PC-3 (cell line): ENCODE measurements at regions not wholly inside any gene's neighbourhood (a gene's known extent, or its start where the extent isn't known, plus 50 kb on each side); places are given as distances from the start of the nearest gene placed in this dataset.

ENCODE experiments used
- ATAC-seq: fragments of 200-7000 bp; cut with Tn5 transposase; 2 replicates; pipeline ENCODE4 v1.9.1; 2020; ENCODE audit warnings: mild to moderate bottlenecking, moderate library complexity
- BruUV-seq: library from RNA; stranded (reverse); fragments of 400-500 nt; replicated peaks from 2 replicates; lab custom pipeline; 2021; lab: Mats Ljungman, UMichigan
- CTCF ChIA-PET: fragments of 300-600 bp; sonication (Branson Sonifier 250); formaldehyde crosslinking; loops from one replicate; lab custom pipeline; 2022; ENCODE audit warnings: antibody characterized with exemption; lab: Charles Lee
- POLR2A ChIA-PET: fragments of 300-600 bp; sonication (Branson Sonifier 250); formaldehyde crosslinking; loops from one replicate; lab custom pipeline; 2022; ENCODE audit warnings: antibody characterized with exemption; ENCODE audit not compliant: unreplicated experiment; lab: Charles Lee
- DNase-seq: peaks from one replicate; pipeline ENCODE4 v3.0.0-alpha.2; 2015
- H2AFZ ChIP-seq: fragments of 300-600 bp; sonication (generic); 2 replicates; pipeline ENCODE4 v1.6.0; 2016; ENCODE audit warnings: antibody characterized with exemption, low read length
- H3F3A ChIP-seq: fragments of 300-600 bp; sonication (generic); one replicate; pipeline ENCODE4 v1.6.0; 2017; ENCODE audit warnings: antibody characterized with exemption, low read length, control low read depth, mild to moderate bottlenecking; ENCODE audit not compliant: unreplicated experiment
- H3K27ac ChIP-seq: fragments of 300-600 bp; sonication (generic); 2 replicates; pipeline ENCODE4 v1.5.1; 2016; ENCODE audit warnings: mild to moderate bottlenecking, low read length
- H3K27me3 ChIP-seq: fragments of 300-600 bp; sonication (generic); 2 replicates; pipeline ENCODE4 v1.6.1; 2016; ENCODE audit warnings: low read length, mixed read lengths
- H3K36me3 ChIP-seq: fragments of 300-600 bp; sonication (generic); 2 replicates; pipeline ENCODE4 v1.6.1; 2016; ENCODE audit warnings: low read depth, mixed run types, low read length, mixed read lengths
- H3K4me1 ChIP-seq: fragments of 300-600 bp; sonication (generic); 2 replicates; pipeline ENCODE4 v1.5.1; 2016; ENCODE audit warnings: low read length; ENCODE audit not compliant: insufficient read depth
- H3K4me2 ChIP-seq: fragments of 300-600 bp; sonication (generic); 2 replicates; pipeline ENCODE4 v1.6.0; 2016; ENCODE audit warnings: low read length
- H3K4me3 ChIP-seq: fragments of 300-600 bp; sonication (generic); 2 replicates; pipeline ENCODE4 v1.5.1; 2016; ENCODE audit warnings: mild to moderate bottlenecking, low read length, mixed read lengths
- H3K79me2 ChIP-seq: fragments of 300-600 bp; sonication (generic); 2 replicates; pipeline ENCODE4 v1.6.1; 2017; ENCODE audit warnings: low read length, mixed read lengths
- H3K9ac ChIP-seq: fragments of 300-600 bp; sonication (generic); 2 replicates; pipeline ENCODE4 v1.6.0; 2016; ENCODE audit warnings: mild to moderate bottlenecking, low read length
- H3K9me2 ChIP-seq: fragments of 300-600 bp; sonication (generic); replicated peaks from 2 replicates; pipeline ENCODE4 v1.6.1; 2016; ENCODE audit warnings: mixed run types, low read length, mixed read lengths
- H3K9me3 ChIP-seq: fragments of 300-600 bp; sonication (generic); 2 replicates; pipeline ENCODE4 v1.6.1; 2016; ENCODE audit warnings: low read length, mixed read lengths
- H4K20me1 ChIP-seq: fragments of 300-600 bp; sonication (generic); 2 replicates; pipeline ENCODE4 v1.6.1; 2016; ENCODE audit warnings: low read length, mixed read lengths
- EZH2 ChIP-seq: fragments of 300-600 bp; sonication (generic); IDR thresholded peaks from one replicate; pipeline ENCODE4 v1.6.1; 2017; ENCODE audit warnings: antibody characterized with exemption, mild to moderate bottlenecking, low read length; ENCODE audit not compliant: unreplicated experiment
- EZH2phosphoT487 ChIP-seq: fragments of 300-600 bp; sonication (generic); IDR thresholded peaks from 2 replicates; pipeline ENCODE4 v1.6.1; 2018; ENCODE audit warnings: mild to moderate bottlenecking, antibody characterized with exemption, low read length, borderline replicate concordance
- intact Hi-C: fragments of 100-400 bp; cut with micrococcal nuclease; formaldehyde crosslinking; loops from 2 replicates; pipeline ENCODE4 v1.9.0; 2023
- TF ChIP-seq, protein P1 (sequence below): fragments of 300-600 bp; sonication (generic); conservative IDR thresholded peaks from 2 replicates; pipeline ENCODE4 v1.5.1; 2017; ENCODE audit warnings: antibody characterized with exemption, low read depth, mild to moderate bottlenecking, low read length

- Histone ChIP-seq H3F3A (no peaks in the 10 kb centered on the region), H3K9ac (no peak overlapping the region), H3K4me3 (no peak overlapping the region), H3K27me3 (0 out of 2 replicates have a peak, but pooled peaks cover 9% of the 10 kb centered on the region), H3K9me2 (no peaks in the 10 kb centered on the region), H3K79me2 (no peaks in the 10 kb centered on the region), H3K27ac (no peak overlapping the region), H3K9me3 (no peaks in the 10 kb centered on the region), H4K20me1 (no peaks in the 10 kb centered on the region), H2AFZ (no peak overlapping the region), H3K4me2 (no peak overlapping the region), H3K36me3 (no peaks in the 10 kb centered on the region), H3K4me1 (no peaks in the 10 kb centered on the region)
- CTCF ChIA-PET = no interaction called here
- POLR2A ChIA-PET = no interaction called here
- BruUV-seq = no TSS peak
- ATAC-seq (no peak), DNase-seq (no peak)
- intact Hi-C loops = no loop called here
- TF ChIP-seq EZH2phosphoT487 (no peak), EZH2 (no peak)
- TF ChIP-seq, protein P1, sequence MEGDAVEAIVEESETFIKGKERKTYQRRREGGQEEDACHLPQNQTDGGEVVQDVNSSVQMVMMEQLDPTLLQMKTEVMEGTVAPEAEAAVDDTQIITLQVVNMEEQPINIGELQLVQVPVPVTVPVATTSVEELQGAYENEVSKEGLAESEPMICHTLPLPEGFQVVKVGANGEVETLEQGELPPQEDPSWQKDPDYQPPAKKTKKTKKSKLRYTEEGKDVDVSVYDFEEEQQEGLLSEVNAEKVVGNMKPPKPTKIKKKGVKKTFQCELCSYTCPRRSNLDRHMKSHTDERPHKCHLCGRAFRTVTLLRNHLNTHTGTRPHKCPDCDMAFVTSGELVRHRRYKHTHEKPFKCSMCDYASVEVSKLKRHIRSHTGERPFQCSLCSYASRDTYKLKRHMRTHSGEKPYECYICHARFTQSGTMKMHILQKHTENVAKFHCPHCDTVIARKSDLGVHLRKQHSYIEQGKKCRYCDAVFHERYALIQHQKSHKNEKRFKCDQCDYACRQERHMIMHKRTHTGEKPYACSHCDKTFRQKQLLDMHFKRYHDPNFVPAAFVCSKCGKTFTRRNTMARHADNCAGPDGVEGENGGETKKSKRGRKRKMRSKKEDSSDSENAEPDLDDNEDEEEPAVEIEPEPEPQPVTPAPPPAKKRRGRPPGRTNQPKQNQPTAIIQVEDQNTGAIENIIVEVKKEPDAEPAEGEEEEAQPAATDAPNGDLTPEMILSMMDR = no peak
Observed at GRCh38 chr14:98966475-98967162, 305.4 kb downstream of the BCL11B start.

DNA sequence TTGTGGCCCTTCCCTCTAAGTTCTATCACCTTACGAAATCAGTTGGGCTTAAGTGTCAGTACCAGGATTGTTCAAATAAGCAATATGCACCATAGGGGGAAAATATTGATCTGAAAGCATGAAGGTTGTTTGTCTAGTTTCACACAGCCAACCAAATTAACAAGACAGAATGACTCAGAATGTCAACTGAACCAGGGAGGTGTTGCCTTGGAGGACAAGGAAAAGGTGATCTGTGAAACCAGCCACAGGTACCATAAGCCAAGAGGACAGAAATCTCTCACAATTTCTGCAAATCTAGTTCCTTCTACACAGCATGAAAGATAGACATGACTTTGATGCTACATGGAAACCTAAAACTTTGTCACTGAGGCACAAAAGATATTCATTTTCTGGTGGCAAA, 297.9 kb downstream of the BCL11B start:
- Histone ChIP-seq H3K4me3 (no peak overlapping the region), H2AFZ (no peak overlapping the region), H3K79me2 (no peaks in the 10 kb centered on the region), H3K9ac (no peak overlapping the region), H3F3A (no peaks in the 10 kb centered on the region), H4K20me1 (no peaks in the 10 kb centered on the region), H3K27me3 (0 out of 2 replicates have a peak, but pooled peaks cover 22% of the 10 kb centered on the region), H3K36me3 (no peaks in the 10 kb centered on the region), H3K27ac (no peak overlapping the region), H3K4me2 (no peak overlapping the region), H3K4me1 (no peaks in the 10 kb centered on the region), H3K9me3 (no peaks in the 10 kb centered on the region), H3K9me2 (no peaks in the 10 kb centered on the region)
- BruUV-seq = no TSS peak
- DNase-seq (no peak), ATAC-seq (no peak)
- POLR2A ChIA-PET = no interaction called here
- intact Hi-C loops = no loop called here
- TF ChIP-seq EZH2 (no peak), EZH2phosphoT487 (no peak)
- CTCF ChIA-PET = no interaction called here

GRCh38 chr14:98976271-98976670, 295.7 kb downstream of the BCL11B start:
- no peak for ATAC-seq
- no peaks in the 10 kb centered on the region for H3K79me2 ChIP-seq

More at GRCh38 chr14:98976271-98976670, 295.7 kb downstream of the BCL11B start:
- no peak for TF ChIP-seq EZH2phosphoT487
- TF ChIP-seq, protein P1 = no peak
- TF ChIP-seq EZH2 = no peak
- intact Hi-C loops = no loop called here
- H3F3A ChIP-seq = no peaks in the 10 kb centered on the region
- ChIA-PET POLR2A (no interaction called here), CTCF (no interaction called here)
- H3K9ac ChIP-seq = no peak overlapping the region
- H2AFZ ChIP-seq = no peak overlapping the region
- H3K27me3 ChIP-seq = 0 out of 2 replicates have a peak, but pooled peaks cover 12% of the 10 kb centered on the region
- no peaks in the 10 kb centered on the region for H3K4me1 ChIP-seq
- no peaks in the 10 kb centered on the region for H3K9me2 ChIP-seq
- no TSS peak for BruUV-seq
- H3K27ac ChIP-seq = no peak overlapping the region
- no peaks in the 10 kb centered on the region for H4K20me1 ChIP-seq
- DNase-seq = no peak
- H3K9me3 ChIP-seq = no peaks in the 10 kb centered on the region
- H3K4me3 ChIP-seq = no peak overlapping the region
- H3K36me3 ChIP-seq = no peaks in the 10 kb centered on the region
- H3K4me2 ChIP-seq = no peak overlapping the region
